ENCODE measurements at regions not wholly inside any gene's neighbourhood (a gene's known extent, or its start where the extent isn't known, plus 50 kb on each side); places are given as distances from the start of the nearest gene placed in this dataset.

DNA sequence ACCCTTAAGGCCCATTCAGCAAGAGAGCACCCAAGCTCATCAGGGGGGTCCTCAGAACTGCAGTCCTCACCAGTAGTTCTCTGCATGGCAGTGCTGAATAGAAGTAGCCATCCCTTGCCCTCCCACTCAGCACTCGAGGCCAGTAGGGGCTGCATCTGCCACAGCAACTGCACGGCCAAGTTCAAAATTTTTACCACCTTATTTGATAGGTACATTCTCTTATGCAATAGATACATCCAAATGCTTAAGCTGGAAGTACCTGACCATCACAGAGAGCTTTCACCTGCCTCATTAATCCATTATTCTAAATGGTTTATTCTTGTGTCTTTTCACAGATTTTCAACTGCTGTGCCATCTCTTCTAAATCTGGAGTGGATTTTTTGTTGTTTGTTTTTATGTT is 1307.4 kb downstream of the SLITRK5 start:
- TF ChIP-seq POLR2AphosphoS5 (IDR thresholded peaks at IDR 0.05) (no peak), POLR2A (IDR thresholded peaks at IDR 0.05) (no peak), EP300 (IDR thresholded peaks at IDR 0.05) (no peak)
- TF ChIP-seq, protein P1, sequence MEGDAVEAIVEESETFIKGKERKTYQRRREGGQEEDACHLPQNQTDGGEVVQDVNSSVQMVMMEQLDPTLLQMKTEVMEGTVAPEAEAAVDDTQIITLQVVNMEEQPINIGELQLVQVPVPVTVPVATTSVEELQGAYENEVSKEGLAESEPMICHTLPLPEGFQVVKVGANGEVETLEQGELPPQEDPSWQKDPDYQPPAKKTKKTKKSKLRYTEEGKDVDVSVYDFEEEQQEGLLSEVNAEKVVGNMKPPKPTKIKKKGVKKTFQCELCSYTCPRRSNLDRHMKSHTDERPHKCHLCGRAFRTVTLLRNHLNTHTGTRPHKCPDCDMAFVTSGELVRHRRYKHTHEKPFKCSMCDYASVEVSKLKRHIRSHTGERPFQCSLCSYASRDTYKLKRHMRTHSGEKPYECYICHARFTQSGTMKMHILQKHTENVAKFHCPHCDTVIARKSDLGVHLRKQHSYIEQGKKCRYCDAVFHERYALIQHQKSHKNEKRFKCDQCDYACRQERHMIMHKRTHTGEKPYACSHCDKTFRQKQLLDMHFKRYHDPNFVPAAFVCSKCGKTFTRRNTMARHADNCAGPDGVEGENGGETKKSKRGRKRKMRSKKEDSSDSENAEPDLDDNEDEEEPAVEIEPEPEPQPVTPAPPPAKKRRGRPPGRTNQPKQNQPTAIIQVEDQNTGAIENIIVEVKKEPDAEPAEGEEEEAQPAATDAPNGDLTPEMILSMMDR (IDR thresholded peaks at IDR 0.05): no peak

Measured in sigmoid colon (tissue), 4 donors.